A673 (cell line): ENCODE measurements at regions not wholly inside any gene's neighbourhood (a gene's known extent, or its start where the extent isn't known, plus 50 kb on each side); places are given as distances from the start of the nearest gene placed in this dataset.

Experiments
- BruUV-seq: library from RNA; stranded (reverse); fragments of 400-500 nt; replicated peaks from 2 replicates; lab custom pipeline; 2021; lab: Mats Ljungman, UMichigan
- CTCF ChIA-PET: fragments of 300-600 bp; sonication (Branson Sonifier 250); formaldehyde crosslinking; loops from one replicate; lab custom pipeline; 2022; ENCODE audit warnings: antibody characterized with exemption; lab: Charles Lee
- POLR2A ChIA-PET: fragments of 300-600 bp; sonication (Branson Sonifier 250); formaldehyde crosslinking; loops from one replicate; lab custom pipeline; 2022; ENCODE audit warnings: antibody characterized with exemption; ENCODE audit not compliant: low non-redundant PET; lab: Charles Lee
- DNase-seq: peaks from one replicate; pipeline ENCODE4 v3.0.0-alpha.2; 2015; ENCODE audit warnings: low spot score
- H3K27ac ChIP-seq: fragments of 200-600 bp; sonication (generic); 2 replicates; pipeline ENCODE4 v1.5.1; 2016; ENCODE audit warnings: mixed run types, low read depth, mild to moderate bottlenecking, mixed read lengths, antibody characterized with exemption, low read length; ENCODE audit not compliant: poor library complexity, severe bottlenecking
- H3K27me3 ChIP-seq: fragments of 200-600 bp; sonication (generic); replicated peaks from 2 replicates; pipeline ENCODE4 v1.6.1; 2017; ENCODE audit warnings: mixed run types, low read depth, mild to moderate bottlenecking, mixed read lengths, antibody characterized with exemption, low read length; ENCODE audit not compliant: insufficient read depth, poor library complexity
- H3K36me3 ChIP-seq: fragments of 200-600 bp; sonication (generic); 2 replicates; pipeline ENCODE4 v1.6.1; 2016; ENCODE audit warnings: mixed run types, mild to moderate bottlenecking, mixed read lengths, antibody characterized with exemption, low read length; ENCODE audit not compliant: insufficient read depth, poor library complexity, severe bottlenecking
- H3K4me1 ChIP-seq: fragments of 200-600 bp; sonication (generic); 2 replicates; pipeline ENCODE4 v1.6.1; 2017; ENCODE audit warnings: mixed run types, mild to moderate bottlenecking, mixed read lengths, antibody characterized with exemption, low read length; ENCODE audit not compliant: insufficient read depth, poor library complexity, severe bottlenecking
- H3K4me3 ChIP-seq: fragments of 200-600 bp; sonication (generic); 2 replicates; pipeline ENCODE4 v1.5.1; 2016; ENCODE audit warnings: low read depth, mixed run types, mild to moderate bottlenecking, mixed read lengths, low read length; ENCODE audit not compliant: poor library complexity, severe bottlenecking
- H3K9me3 ChIP-seq: fragments of 200-600 bp; sonication (generic); 2 replicates; pipeline ENCODE4 v1.6.1; 2016; ENCODE audit warnings: mixed run types, low read depth, mild to moderate bottlenecking, mixed read lengths, antibody characterized with exemption, low read length; ENCODE audit not compliant: poor library complexity, severe bottlenecking
- EZH2 ChIP-seq: fragments of 200-600 bp; sonication (generic); IDR thresholded peaks from 2 replicates; pipeline ENCODE4 v1.6.1; 2017; ENCODE audit warnings: borderline replicate concordance, low read depth, mild to moderate bottlenecking, mixed read lengths, antibody characterized with exemption, low read length; ENCODE audit not compliant: poor library complexity, severe bottlenecking
- intact Hi-C: fragments of 100-400 bp; cut with micrococcal nuclease; formaldehyde crosslinking; loops from one replicate; pipeline ENCODE4 v1.10.0; 2022; ENCODE audit not compliant: unreplicated experiment
- TF ChIP-seq, protein P1 (sequence below): fragments of 300-800, 200-600 bp; sonication (generic); conservative IDR thresholded peaks from 2 replicates; pipeline ENCODE4 v1.5.1; 2017; ENCODE audit warnings: low read depth, mild to moderate bottlenecking, antibody characterized with exemption, low read length, moderate library complexity, mixed read lengths

DNA sequence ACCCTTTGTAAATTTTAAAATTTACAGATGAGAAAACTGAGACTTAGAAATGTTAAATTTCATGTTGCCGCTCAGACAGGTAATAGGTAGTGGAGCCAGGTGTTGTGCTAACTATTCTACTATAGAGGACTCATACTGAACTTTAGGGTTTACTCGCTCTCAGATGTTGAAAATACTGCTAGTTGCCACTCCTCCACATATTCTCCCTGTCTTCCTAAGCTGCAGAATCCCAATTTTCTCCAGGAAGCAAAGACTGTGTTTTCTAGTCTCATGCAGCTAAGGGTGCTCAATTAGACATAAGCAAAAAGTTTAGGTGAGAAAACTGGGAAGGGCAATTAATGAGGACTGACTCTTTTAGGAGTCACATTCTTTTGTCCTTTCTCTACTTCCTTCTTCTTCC lies 612.3 kb downstream of the KCNH5 start:
- H3K36me3 ChIP-seq = no peaks in the 10 kb centered on the region
- no peak for DNase-seq
- no peak overlapping the region for H3K27ac ChIP-seq
- H3K9me3 ChIP-seq = peaks cover 24% of the 10 kb centered on the region
- no peaks in the 10 kb centered on the region for H3K27me3 ChIP-seq
- no peaks in the 10 kb centered on the region for H3K4me1 ChIP-seq
- no peak overlapping the region for H3K4me3 ChIP-seq
- POLR2A ChIA-PET = no interaction called here
- intact Hi-C loops = no loop called here
- TF ChIP-seq EZH2 = no peak
- TF ChIP-seq, protein P1, sequence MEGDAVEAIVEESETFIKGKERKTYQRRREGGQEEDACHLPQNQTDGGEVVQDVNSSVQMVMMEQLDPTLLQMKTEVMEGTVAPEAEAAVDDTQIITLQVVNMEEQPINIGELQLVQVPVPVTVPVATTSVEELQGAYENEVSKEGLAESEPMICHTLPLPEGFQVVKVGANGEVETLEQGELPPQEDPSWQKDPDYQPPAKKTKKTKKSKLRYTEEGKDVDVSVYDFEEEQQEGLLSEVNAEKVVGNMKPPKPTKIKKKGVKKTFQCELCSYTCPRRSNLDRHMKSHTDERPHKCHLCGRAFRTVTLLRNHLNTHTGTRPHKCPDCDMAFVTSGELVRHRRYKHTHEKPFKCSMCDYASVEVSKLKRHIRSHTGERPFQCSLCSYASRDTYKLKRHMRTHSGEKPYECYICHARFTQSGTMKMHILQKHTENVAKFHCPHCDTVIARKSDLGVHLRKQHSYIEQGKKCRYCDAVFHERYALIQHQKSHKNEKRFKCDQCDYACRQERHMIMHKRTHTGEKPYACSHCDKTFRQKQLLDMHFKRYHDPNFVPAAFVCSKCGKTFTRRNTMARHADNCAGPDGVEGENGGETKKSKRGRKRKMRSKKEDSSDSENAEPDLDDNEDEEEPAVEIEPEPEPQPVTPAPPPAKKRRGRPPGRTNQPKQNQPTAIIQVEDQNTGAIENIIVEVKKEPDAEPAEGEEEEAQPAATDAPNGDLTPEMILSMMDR = no peak
- BruUV-seq = no TSS peak
- CTCF ChIA-PET = no interaction called here

DNA sequence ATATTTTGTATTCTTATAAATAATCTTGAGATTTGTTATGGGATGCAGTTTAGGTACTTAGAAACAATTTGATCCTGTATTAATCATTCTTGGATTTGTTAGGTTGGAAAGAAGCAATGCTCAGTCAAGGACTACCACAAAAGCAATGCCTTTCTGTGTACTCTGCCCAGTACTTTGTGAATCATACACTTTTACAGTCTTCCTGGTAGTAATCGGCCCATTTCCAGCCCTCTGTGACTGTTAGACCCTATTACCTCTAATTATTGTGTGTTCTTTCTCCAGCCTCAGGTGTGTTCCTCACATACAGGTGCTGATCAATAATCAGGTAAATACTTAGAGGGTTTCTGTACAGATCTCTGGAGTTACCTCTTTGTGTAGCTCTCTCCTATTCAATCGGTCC lies 609.0 kb downstream of the KCNH5 start:
- ChIA-PET CTCF (no interaction called here), POLR2A (no interaction called here)
- BruUV-seq = no TSS peak
- Histone ChIP-seq H3K9me3 (peaks cover 44% of the 10 kb centered on the region), H3K27me3 (no peaks in the 10 kb centered on the region), H3K4me1 (no peaks in the 10 kb centered on the region), H3K36me3 (no peaks in the 10 kb centered on the region), H3K27ac (no peak overlapping the region), H3K4me3 (no peak overlapping the region)
- TF ChIP-seq EZH2 = no peak
- TF ChIP-seq, protein P1 = no peak
- intact Hi-C loops = no loop called here
- DNase-seq = no peak

GRCh38 chr14:62439210-62439609 lies 606.0 kb downstream of the KCNH5 start:
- no TSS peak for BruUV-seq
- peaks cover 21% of the 10 kb centered on the region for H3K9me3 ChIP-seq
- H3K4me3 ChIP-seq = no peak overlapping the region
- H3K4me1 ChIP-seq = no peaks in the 10 kb centered on the region
- no peak for DNase-seq
- intact Hi-C loops = no loop called here
- ChIA-PET CTCF (no interaction called here), POLR2A (interaction anchor here (0.7 kb wide), 1 partner anchor 769 kb away, joined by 5 read pairs; no protein-coding TSS in a partner anchor)
- H3K27me3 ChIP-seq = no peaks in the 10 kb centered on the region
- no peaks in the 10 kb centered on the region for H3K36me3 ChIP-seq
- H3K27ac ChIP-seq = no peak overlapping the region
- TF ChIP-seq EZH2 = no peak
- TF ChIP-seq, protein P1 = no peak
